HG02973 (cell line): ENCODE measurements at regions not wholly inside any gene's neighbourhood (a gene's known extent, or its start where the extent isn't known, plus 50 kb on each side); places are given as distances from the start of the nearest gene placed in this dataset.

ENCODE experiments used
- ATAC-seq: cut with Tn5 transposase; IDR thresholded peaks from one replicate; pipeline ENCODE4 v1.9.1; 2021; ENCODE audit warnings: moderate library complexity; ENCODE audit not compliant: unreplicated experiment

- ATAC-seq, result no peak
Measured at GRCh38 chr20:50242548-50242862, 51.9 kb downstream of the CEBPB start.

DNA sequence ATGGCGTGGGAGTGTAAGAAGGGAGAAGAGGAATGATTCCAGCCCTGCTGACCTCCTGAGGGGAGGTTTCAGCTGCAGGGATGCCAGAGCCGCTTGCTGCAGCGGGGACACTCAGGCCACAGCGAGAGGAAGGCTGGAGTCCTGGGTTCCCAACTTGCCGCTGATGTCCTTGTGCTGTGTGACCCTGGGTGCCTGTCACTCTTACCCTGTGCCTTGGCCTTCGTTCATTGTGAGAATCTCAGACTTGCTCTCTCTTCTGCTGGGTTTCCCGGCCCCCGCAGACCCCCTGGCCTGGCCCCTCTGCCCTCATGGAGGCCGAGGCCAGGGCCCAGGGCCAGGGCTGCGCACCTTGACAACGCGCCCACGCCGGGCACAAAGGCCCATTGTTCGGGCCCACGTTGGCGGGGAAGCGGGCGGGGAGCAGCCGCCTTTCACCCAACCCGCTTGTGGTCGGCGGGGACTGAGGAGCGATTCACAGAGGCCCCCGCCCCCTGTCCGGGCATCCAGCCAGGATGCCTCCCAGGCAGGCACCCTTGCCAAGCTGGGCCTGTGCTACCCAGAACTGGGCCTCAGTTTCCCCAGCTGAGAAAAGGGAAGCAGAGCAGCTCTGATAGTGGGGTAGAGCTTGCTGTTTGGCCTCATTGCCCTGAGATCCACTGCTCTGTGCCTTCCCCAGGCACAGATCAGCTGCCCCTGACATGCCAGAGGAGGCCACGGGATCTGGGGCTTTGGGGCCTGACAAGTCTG is 52.4 kb downstream of the CEBPB start:
- ATAC-seq, result no peak

- no peak for ATAC-seq
Measured at GRCh38 chr20:50243610-50244351, 53.2 kb downstream of the CEBPB start.

GRCh38 chr20:50244352-50245149 is 53.9 kb downstream of the CEBPB start:
- ATAC-seq, result no peak

- ATAC-seq, result no peak
Measured at GRCh38 chr20:50245498-50246366, 55.1 kb downstream of the CEBPB start.

DNA sequence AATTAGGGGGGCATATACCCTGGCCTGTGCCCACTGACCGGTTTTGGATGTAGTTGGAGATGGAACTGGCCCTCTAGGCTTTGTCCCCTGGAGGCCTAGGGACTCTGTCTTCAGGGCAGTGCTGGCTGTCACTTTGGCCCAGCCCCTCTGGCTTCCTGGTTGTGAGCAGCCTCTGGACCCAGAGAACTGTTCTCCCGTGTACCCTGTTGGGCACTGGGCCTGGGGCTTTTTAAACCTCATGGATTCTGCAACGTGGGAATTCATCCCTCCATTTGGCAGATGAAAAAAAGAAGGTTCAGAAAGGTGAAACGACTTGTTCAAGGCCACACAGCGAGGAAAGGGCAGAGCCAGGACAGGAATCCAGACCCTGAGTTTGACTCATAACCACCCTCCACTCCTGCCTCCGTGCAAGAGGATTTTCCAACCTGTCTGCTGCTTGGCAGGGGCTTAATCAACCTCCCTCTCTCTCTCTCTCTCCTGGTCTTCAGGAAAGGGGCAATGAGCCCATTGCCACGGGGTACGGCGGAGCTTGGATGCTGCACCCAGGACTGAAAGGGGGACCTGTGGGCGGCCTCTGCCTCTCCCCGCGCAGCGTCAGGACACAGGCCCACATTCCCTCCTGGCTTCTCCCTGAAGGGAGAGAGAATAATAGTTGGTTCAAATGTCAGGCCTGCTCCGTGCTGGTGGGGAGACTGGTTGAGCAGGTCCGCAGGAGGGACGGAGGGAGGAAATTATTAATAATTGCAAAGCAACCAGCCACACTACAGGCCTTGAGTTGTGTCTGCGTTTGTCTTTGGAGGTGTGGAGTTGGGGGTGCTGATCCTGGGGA is 56.0 kb downstream of the CEBPB start:
- ATAC-seq, result no peak

- no peak for ATAC-seq
Measured at GRCh38 chr20:50247196-50248094, 56.8 kb downstream of the CEBPB start.

DNA sequence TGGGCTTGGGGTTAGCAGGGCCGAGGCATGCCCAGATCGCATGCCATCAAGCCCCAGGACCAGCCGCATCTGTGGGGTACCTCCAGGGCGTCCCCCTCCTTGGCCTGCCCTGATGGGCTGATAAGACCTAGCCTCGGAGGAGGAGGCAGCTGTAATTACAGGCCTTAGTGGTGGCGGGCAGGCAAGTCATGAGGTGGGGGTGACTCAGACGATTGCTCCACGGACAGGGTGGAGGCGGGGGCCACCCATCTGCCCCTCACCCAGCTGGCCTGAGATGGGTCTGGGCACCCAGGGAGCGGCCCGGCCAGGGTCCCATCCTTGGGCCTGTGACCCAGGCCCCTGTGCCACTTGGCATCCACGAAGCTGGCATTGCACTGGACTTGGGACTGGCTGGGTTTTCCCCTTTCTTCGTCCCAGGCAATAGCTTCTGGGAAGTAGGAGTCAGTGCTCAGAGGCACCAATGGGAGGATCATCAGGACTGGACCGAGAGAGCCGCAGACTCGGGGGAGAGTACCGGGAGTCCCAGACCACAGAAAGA is 57.5 kb downstream of the CEBPB start:
- no peak for ATAC-seq

GRCh38 chr20:50249447-50250388 is 59.1 kb downstream of the CEBPB start:
- no peak for ATAC-seq

DNA sequence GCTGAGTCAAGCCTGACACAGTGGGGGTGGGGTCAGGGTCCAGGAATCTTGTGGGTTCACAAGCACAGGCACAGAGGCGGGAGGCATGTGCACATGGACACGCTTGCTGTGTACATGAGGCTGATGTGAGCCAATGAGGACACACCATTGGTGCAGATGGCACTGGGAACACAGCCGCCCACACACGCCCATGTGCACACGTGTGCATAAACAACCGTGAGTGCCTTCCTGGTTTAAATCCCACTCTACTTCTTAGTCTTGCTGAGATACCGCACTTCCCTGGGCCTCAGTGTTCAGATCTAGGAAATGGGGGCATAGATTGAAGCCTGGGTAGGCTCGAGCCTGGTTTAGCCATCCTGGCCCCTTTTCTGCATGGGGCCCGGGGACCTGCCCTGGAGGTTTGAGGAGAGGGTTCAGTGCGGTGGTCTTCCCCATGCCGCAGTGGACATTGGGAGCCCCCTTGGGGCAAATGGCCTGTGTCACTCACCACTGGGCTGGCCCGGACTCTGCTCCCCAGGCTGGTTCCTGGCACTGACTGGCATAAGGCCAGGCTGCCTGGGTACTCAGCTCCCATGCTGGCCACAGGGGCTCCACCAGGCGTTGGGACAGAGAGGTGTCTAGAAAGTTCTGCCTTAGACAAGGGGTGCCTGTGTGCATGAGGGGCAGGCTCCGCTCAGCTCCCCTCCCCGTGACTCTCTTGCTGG is 60.2 kb downstream of the CEBPB start:
- ATAC-seq, result no peak

DNA sequence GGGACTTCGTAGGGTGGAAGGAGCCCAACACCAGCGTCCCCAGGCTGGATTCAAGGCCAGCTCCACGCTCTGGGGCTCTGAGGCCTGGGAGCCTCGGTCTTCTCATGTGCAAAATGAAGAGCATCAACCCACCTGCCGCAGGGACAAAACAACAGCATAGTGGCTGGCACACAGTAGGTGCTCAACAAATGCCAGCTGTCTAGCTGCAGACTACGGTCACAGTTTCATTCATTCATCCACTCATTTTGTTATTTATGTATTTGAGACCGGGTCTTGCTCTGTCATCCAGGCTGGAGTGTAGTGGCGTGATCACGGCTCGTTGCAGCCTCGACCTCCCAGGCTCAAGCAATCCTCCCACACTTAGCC is 60.7 kb downstream of the CEBPB start:
- no peak for ATAC-seq

GRCh38 chr20:50251992-50252511 is 61.4 kb downstream of the CEBPB start:
- ATAC-seq, result no peak

DNA sequence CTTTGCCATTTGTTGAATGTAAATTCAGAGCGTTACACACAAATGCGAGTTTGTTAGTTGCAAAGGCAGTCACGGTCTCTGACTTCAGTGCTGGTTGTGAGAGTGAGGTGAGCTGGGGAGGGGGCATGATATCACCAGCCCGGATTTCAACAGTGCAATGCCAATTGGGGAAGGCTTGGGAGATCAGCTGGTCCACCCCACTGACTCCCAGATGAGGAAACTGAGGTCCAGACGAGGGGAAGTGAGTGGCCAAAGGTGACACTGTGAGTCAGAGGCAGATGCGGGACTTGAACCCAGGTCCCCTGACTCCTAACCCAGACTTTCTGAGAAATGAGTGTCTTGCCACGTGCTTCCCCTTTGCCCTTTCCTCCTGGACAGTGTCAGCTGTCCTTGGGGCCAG is 62.1 kb downstream of the CEBPB start:
- ATAC-seq, result no peak

DNA sequence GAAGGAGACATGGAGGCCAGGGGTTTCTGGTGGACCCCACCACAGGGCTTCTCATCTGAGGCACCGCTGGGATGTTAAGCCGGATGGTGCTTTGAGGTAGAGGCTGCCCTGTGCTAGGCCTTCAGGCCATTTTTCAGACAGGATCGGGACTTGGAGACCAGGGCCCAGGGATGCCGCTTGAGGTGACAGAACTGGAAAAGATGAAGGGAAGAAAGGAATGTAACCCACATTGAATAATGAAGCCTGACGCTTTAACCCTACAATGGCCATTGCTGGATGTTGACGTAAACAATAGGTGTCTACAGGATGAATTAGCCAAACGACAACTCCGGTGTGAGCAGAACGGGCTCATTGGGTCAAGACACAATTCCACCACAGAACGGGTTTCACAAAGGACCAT is 62.5 kb downstream of the CEBPB start:
- no peak for ATAC-seq

DNA sequence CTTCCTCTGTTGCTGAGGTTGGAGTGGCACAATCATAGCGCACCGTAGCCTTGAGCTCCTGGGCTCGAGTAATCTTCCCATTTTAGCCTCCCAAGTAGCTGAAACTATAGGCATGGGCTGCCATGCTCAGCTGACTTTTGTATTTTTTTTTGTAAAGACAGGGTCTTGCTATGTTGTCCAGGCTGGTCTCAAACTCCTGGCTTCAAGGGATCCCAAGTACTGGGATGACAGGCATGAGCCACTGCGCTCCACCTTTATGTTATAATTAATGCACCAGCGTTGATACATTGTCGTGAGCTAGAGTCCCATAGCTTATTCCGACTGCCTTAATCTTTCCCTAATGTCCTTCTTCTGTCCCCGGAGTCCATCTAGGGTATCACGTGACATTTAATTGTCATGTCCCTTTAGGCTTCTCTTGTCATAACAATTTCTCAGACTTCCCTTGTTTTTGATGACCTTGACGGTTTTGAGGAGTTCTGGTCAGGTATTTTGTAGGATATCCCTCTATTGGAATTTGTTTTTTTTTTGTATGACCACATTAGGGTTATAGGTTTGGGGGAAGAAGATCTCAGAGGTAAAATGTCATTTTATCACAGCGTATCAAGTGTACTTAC is 63.9 kb downstream of the CEBPB start:
- no peak for ATAC-seq

DNA sequence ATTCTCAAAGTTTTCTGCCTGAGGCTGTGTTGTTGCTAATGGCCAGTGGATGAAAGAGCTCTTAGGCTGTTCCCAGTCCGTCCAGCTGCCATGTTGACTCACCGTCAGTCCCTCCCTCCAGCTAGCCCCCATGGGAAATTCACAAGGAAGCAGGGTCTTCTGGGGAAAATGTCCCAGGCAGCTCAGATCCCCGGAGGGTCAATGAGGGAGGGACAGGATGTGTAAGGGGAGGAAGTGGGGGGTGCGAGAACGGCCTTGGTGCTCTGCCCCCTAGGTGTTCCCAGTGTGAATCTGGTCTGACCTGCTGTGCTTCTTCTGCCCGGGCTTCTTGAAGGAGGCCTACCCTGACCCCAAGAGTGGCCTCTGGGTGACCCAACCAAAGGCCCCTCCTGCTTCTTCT is 65.9 kb downstream of the CEBPB start:
- no peak for ATAC-seq
